H9 (cell line): ENCODE measurements at regions not wholly inside any gene's neighbourhood (a gene's known extent, or its start where the extent isn't known, plus 50 kb on each side); places are given as distances from the start of the nearest gene placed in this dataset.
A peak's percentile ranks its signal among the peaks of the same experiment; 100 is the strongest.

ENCODE experiments used
- DNase-seq: peaks from one replicate; pipeline ENCODE4 v3.0.0-alpha.2; 2017
- H2AFZ ChIP-seq: one replicate; pipeline ENCODE4 v1.6.1; 2013; ENCODE audit warnings: mild to moderate bottlenecking, low read length, control low read depth, moderate library complexity
- H2AK5ac ChIP-seq: 2 replicates; pipeline ENCODE4 v1.6.1; 2013; ENCODE audit warnings: low read length, control low read depth, mixed read lengths; ENCODE audit not compliant: insufficient read length
- H2BK120ac ChIP-seq: one replicate; pipeline ENCODE4 v1.6.1; 2013; ENCODE audit warnings: low read depth, mild to moderate bottlenecking, low read length, control low read depth, inconsistent platforms; ENCODE audit not compliant: poor library complexity, severe bottlenecking
- H2BK12ac ChIP-seq: 2 replicates; pipeline ENCODE4 v1.6.1; 2013; ENCODE audit warnings: low read length, control low read depth, mixed read lengths, low read depth; ENCODE audit not compliant: insufficient read length
- H2BK15ac ChIP-seq: 2 replicates; pipeline ENCODE4 v1.6.1; 2013; ENCODE audit warnings: low read depth, low read length, control low read depth
- H2BK20ac ChIP-seq: one replicate; pipeline ENCODE4 v1.6.1; 2013; ENCODE audit warnings: low read depth, mild to moderate bottlenecking, low read length, control low read depth, inconsistent platforms; ENCODE audit not compliant: poor library complexity, severe bottlenecking
- H2BK5ac ChIP-seq: 2 replicates; pipeline ENCODE4 v1.6.1; 2013; ENCODE audit warnings: low read length, control low read depth, mixed read lengths; ENCODE audit not compliant: insufficient read length
- H3K14ac ChIP-seq: 2 replicates; pipeline ENCODE4 v1.6.1; 2013; ENCODE audit warnings: low read length, control low read depth; ENCODE audit not compliant: insufficient read depth
- H3K18ac ChIP-seq: 2 replicates; pipeline ENCODE4 v1.6.1; 2013; ENCODE audit warnings: low read depth, mild to moderate bottlenecking, mixed read lengths, low read length, control low read depth; ENCODE audit not compliant: insufficient read length
- H3K23ac ChIP-seq: 2 replicates; pipeline ENCODE4 v1.6.1; 2013; ENCODE audit warnings: low read length, control low read depth, mixed read lengths, low read depth; ENCODE audit not compliant: insufficient read length
- H3K23me2 ChIP-seq: 2 replicates; pipeline ENCODE4 v1.6.1; 2013; ENCODE audit warnings: low read depth, mild to moderate bottlenecking, mixed read lengths, low read length, control low read depth; ENCODE audit not compliant: insufficient read length, poor library complexity, severe bottlenecking
- H3K27ac ChIP-seq: 2 replicates; pipeline ENCODE4 v1.5.1; 2013; ENCODE audit warnings: low read length, control low read depth, mixed read lengths, low read depth; ENCODE audit not compliant: insufficient read length
- H3K27me3 ChIP-seq: 2 replicates; pipeline ENCODE4 v1.6.1; 2013; ENCODE audit warnings: low read length, control low read depth, inconsistent platforms; ENCODE audit not compliant: insufficient read depth
- H3K4ac ChIP-seq: 2 replicates; pipeline ENCODE4 v1.6.1; 2013; ENCODE audit warnings: low read depth, mild to moderate bottlenecking, control low read depth, inconsistent platforms, low read length, moderate library complexity
- H3K4me1 ChIP-seq: 2 replicates; pipeline ENCODE4 v1.6.1; 2013; ENCODE audit warnings: low read length, control low read depth, inconsistent platforms; ENCODE audit not compliant: insufficient read depth
- H3K4me2 ChIP-seq: 2 replicates; pipeline ENCODE4 v1.6.1; 2013; ENCODE audit warnings: low read length, control low read depth, mixed read lengths; ENCODE audit not compliant: insufficient read length, insufficient read depth
- H3K56ac ChIP-seq: 2 replicates; pipeline ENCODE4 v1.6.1; 2013; ENCODE audit warnings: low read depth, mild to moderate bottlenecking, mixed read lengths, low read length, control low read depth; ENCODE audit not compliant: insufficient read length
- H3K79me1 ChIP-seq: 2 replicates; pipeline ENCODE4 v1.6.1; 2013; ENCODE audit warnings: low read depth, mild to moderate bottlenecking, moderate library complexity, low read length, control low read depth, inconsistent platforms; ENCODE audit not compliant: insufficient read depth, poor library complexity, severe bottlenecking
- H3K79me2 ChIP-seq: 2 replicates; pipeline ENCODE4 v1.6.1; 2013; ENCODE audit warnings: low read length, control low read depth, inconsistent platforms; ENCODE audit not compliant: insufficient read depth
- H3K9ac ChIP-seq: 2 replicates; pipeline ENCODE4 v1.6.1; 2013; ENCODE audit warnings: low read length, control low read depth, mixed read lengths; ENCODE audit not compliant: insufficient read length; ENCODE audit errors: extremely low read depth
- H3K9me3 ChIP-seq: one replicate; pipeline ENCODE4 v1.6.1; 2013; ENCODE audit warnings: low read depth, low read length, inconsistent platforms; ENCODE audit not compliant: control insufficient read depth
- H3T11ph ChIP-seq: one replicate; pipeline ENCODE4 v1.6.1; 2013; ENCODE audit warnings: mild to moderate bottlenecking, low read length, control low read depth, inconsistent platforms
- H4K20me1 ChIP-seq: one replicate; pipeline ENCODE4 v1.6.1; 2013; ENCODE audit not compliant: control insufficient read depth, insufficient read length, insufficient read depth
- H4K5ac ChIP-seq: 2 replicates; pipeline ENCODE4 v1.6.1; 2013; ENCODE audit warnings: low read depth, mild to moderate bottlenecking, mixed read lengths, low read length, control low read depth; ENCODE audit not compliant: insufficient read length
- H4K8ac ChIP-seq: replicated peaks from 2 replicates; pipeline ENCODE4 v1.6.1; 2013; ENCODE audit warnings: low read length, control low read depth, mixed read lengths, low read depth; ENCODE audit not compliant: insufficient read length
- H4K91ac ChIP-seq: 2 replicates; pipeline ENCODE4 v1.6.1; 2013; ENCODE audit warnings: low read depth, mild to moderate bottlenecking, moderate library complexity, mixed read lengths, low read length, control low read depth; ENCODE audit not compliant: insufficient read length
- H3K27ac Mint-ChIP-seq, 3 experiments: 2 replicates in 2 of 3; 3 replicates in 1 of 3; pipeline ENCODE4 v1.8.0; 2020 to 2021; ENCODE audit warnings: mixed read lengths in 3 of 3, mild to moderate bottlenecking in 1 of 3, moderate library complexity in 1 of 3
- H3K27me3 Mint-ChIP-seq: 2 replicates; pipeline ENCODE4 v1.8.0; 2021; ENCODE audit warnings: low read depth, mild to moderate bottlenecking, moderate library complexity, mixed read lengths
- H3K36me3 Mint-ChIP-seq, 3 experiments: 2 replicates in 2 of 3; 3 replicates in 1 of 3; pipeline ENCODE4 v1.8.0; 2020 to 2021; ENCODE audit warnings: low read depth in 3 of 3, mixed read lengths in 3 of 3; ENCODE audit not compliant: insufficient read depth in 1 of 3
- H3K4me1 Mint-ChIP-seq, 2 experiments: 2 replicates each; pipeline ENCODE4 v1.8.0; 2020; ENCODE audit warnings: mixed read lengths in 2 of 2
- H3K4me3 Mint-ChIP-seq, 2 experiments: 2 replicates in 1 of 2; 3 replicates in 1 of 2; pipeline ENCODE4 v1.8.0; 2020 to 2021; ENCODE audit warnings: mild to moderate bottlenecking in 2 of 2, mixed read lengths in 2 of 2, moderate library complexity in 1 of 2
- H3K9me3 Mint-ChIP-seq, 2 experiments: 2 replicates in 1 of 2; 3 replicates in 1 of 2; pipeline ENCODE4 v1.8.0; 2020; ENCODE audit warnings: mild to moderate bottlenecking in 2 of 2, mixed read lengths in 2 of 2, moderate library complexity in 1 of 2
- WGBS: extraction: QIAGEN DNeasy Blood & Tissue Kit; methylation state at CpG from one replicate; pipeline ENCODE4 v1.1.7; 2013; ENCODE audit warnings: missing lambda C conversion rate, low lambda C conversion rate, mixed read lengths; ENCODE audit not compliant: insufficient read length; ENCODE audit errors: extremely low coverage; 5-methylcytosine and 5-hydroxymethylcytosine counted together
- TF ChIP-seq, protein P1 (sequence below): fragments of 200-600 bp; sonication (generic); conservative IDR thresholded peaks from 3 replicates; pipeline ENCODE4 v1.8.0; 2021; ENCODE audit warnings: antibody characterized with exemption, mild to moderate bottlenecking

- no peak overlapping the region for H2BK20ac ChIP-seq
- no peak overlapping the region for H3K14ac ChIP-seq
- H3K23me2 ChIP-seq = peaks cover 3% of the 10 kb centered on the region
- DNase-seq = peak; percentile 18
- H3K79me2 ChIP-seq = no peaks in the 10 kb centered on the region
- H2BK120ac ChIP-seq = no peak overlapping the region
- Mint-ChIP-seq H3K4me3 (no peak overlapping the region), H3K27ac (no peak overlapping the region), H3K27me3 (peaks cover 40% of the 10 kb centered on the region), H3K4me1 (peaks cover 6 to 11% of the 10 kb centered on the region in 2 experiments), H3K36me3 (no peaks in the 10 kb centered on the region; a peak in 1 of 7 replicates), H3K9me3 (peaks cover 0 to 4% of the 10 kb centered on the region in 2 experiments; a peak in 3 of 5 replicates)
- no peaks in the 10 kb centered on the region for H3K9me3 ChIP-seq
- H2BK12ac ChIP-seq = no peak overlapping the region
- no peaks in the 10 kb centered on the region for H3K4me1 ChIP-seq
- no peak overlapping the region for H3T11ph ChIP-seq
- H4K8ac ChIP-seq = no peak overlapping the region
- no peak overlapping the region for H3K4ac ChIP-seq
- H2BK5ac ChIP-seq = no peak overlapping the region
- no peak overlapping the region for H3K27ac ChIP-seq
- peaks cover 2% of the 10 kb centered on the region; the same call in 1 of the 2 replicates for H3K27me3 ChIP-seq
- no peak overlapping the region for H4K5ac ChIP-seq
- no CpG with 5 or more reads among the region's 11 CpGs for WGBS
- H2AFZ ChIP-seq = no peak overlapping the region
- no peak overlapping the region for H3K4me2 ChIP-seq
- no peak overlapping the region for H2AK5ac ChIP-seq
- no peaks in the 10 kb centered on the region for H3K79me1 ChIP-seq
- TF ChIP-seq, protein P1, sequence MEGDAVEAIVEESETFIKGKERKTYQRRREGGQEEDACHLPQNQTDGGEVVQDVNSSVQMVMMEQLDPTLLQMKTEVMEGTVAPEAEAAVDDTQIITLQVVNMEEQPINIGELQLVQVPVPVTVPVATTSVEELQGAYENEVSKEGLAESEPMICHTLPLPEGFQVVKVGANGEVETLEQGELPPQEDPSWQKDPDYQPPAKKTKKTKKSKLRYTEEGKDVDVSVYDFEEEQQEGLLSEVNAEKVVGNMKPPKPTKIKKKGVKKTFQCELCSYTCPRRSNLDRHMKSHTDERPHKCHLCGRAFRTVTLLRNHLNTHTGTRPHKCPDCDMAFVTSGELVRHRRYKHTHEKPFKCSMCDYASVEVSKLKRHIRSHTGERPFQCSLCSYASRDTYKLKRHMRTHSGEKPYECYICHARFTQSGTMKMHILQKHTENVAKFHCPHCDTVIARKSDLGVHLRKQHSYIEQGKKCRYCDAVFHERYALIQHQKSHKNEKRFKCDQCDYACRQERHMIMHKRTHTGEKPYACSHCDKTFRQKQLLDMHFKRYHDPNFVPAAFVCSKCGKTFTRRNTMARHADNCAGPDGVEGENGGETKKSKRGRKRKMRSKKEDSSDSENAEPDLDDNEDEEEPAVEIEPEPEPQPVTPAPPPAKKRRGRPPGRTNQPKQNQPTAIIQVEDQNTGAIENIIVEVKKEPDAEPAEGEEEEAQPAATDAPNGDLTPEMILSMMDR = no peak
- no peak overlapping the region for H2BK15ac ChIP-seq
- H3K56ac ChIP-seq = no peak overlapping the region
- H4K91ac ChIP-seq = no peak overlapping the region
- H4K20me1 ChIP-seq = no peaks in the 10 kb centered on the region
- no peak overlapping the region for H3K9ac ChIP-seq
- no peak overlapping the region for H3K18ac ChIP-seq
- H3K23ac ChIP-seq = no peak overlapping the region
These were observed 161.4 kb downstream of the BRD1 start for GRCh38 chr22:49666146-49666809.
